ENCODE measurements at regions not wholly inside any gene's neighbourhood (a gene's known extent, or its start where the extent isn't known, plus 50 kb on each side); places are given as distances from the start of the nearest gene placed in this dataset.

DNA sequence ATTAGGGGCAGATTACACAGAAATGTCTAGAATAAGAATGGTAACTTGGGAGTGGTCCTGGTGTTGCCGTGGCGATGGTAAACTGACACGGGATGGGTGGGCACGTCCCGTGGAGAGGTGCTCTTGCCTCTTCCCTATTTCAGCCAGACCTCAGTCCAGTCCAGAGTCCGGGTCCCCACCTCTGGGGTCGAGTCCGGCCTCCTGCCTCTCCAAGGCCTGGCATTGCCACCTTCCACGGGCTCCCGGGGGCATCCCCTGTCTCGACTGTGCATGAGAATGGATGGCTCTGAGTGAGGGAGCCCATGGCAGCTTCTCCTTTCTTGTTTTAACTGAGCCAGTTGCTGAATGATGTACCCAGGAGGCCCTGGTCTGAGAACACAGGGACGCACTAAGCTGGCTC is 142.3 kb downstream of the SOX1 start:
- no peak for DNase-seq (ENCODE audit: extremely low spot score)
- intact Hi-C loops (cut with DNase I), result no loop called here
- H3K4me3 ChIP-seq, result no peak overlapping the region
- no peaks in the 10 kb centered on the region for H3K9me3 ChIP-seq
- TF ChIP-seq POLR2A (IDR thresholded peaks at IDR 0.05; ENCODE audit: low read depth), result no peak
- no peak for TF ChIP-seq EP300 (IDR thresholded peaks at IDR 0.05)
- TF ChIP-seq POLR2AphosphoS5 (IDR thresholded peaks at IDR 0.05), result no peak
- no peak for TF ChIP-seq CTCF (IDR thresholded peaks at IDR 0.05)
- H3K27ac ChIP-seq (replicated peaks in 1 of 4), result no peak overlapping the region
- peaks cover 0 to 68% (median 4%) of the 10 kb centered on the region in 4 donors for H3K27me3 ChIP-seq
- no peaks in the 10 kb centered on the region for H3K36me3 ChIP-seq
- H3K4me1 ChIP-seq, result peaks cover 0 to 13% (median 4%) of the 10 kb centered on the region in 4 donors
- WGBS, result 81% methylated on average over 8 of the region's 12 CpGs

GRCh38 chr13:112209711-112210110 is 142.8 kb downstream of the SOX1 start:
- TF ChIP-seq POLR2AphosphoS5 (IDR thresholded peaks at IDR 0.05) (no peak), EP300 (IDR thresholded peaks at IDR 0.05) (no peak), CTCF (IDR thresholded peaks at IDR 0.05) (no peak), POLR2A (IDR thresholded peaks at IDR 0.05; ENCODE audit: low read depth) (no peak)
- no peak for DNase-seq (ENCODE audit: extremely low spot score)
- 89% methylated on average over 5 of the region's 9 CpGs for WGBS
- Histone ChIP-seq H3K27me3 (peaks cover 0 to 68% (median 4%) of the 10 kb centered on the region in 4 donors), H3K9me3 (no peaks in the 10 kb centered on the region), H3K36me3 (no peaks in the 10 kb centered on the region), H3K4me1 (peaks cover 0 to 9% (median 3%) of the 10 kb centered on the region in 4 donors), H3K4me3 (no peak overlapping the region), H3K27ac (replicated peaks in 1 of 4) (no peak overlapping the region)
- intact Hi-C loops (cut with DNase I), result no loop called here

GRCh38 chr13:112210371-112210770 is 143.4 kb downstream of the SOX1 start:
- Histone ChIP-seq H3K36me3 (no peaks in the 10 kb centered on the region), H3K4me3 (no peak overlapping the region), H3K4me1 (peaks cover 0 to 2% (median 0%) of the 10 kb centered on the region in 4 donors), H3K27me3 (peaks cover 0 to 65% (median under 1%) of the 10 kb centered on the region in 4 donors), H3K27ac (replicated peaks in 1 of 4) (no peak overlapping the region), H3K9me3 (no peaks in the 10 kb centered on the region)
- intact Hi-C loops (cut with DNase I), result no loop called here
- WGBS, result 63% methylated on average over 10 of the region's 11 CpGs
- TF ChIP-seq POLR2A (IDR thresholded peaks at IDR 0.05; ENCODE audit: low read depth) (no peak), EP300 (IDR thresholded peaks at IDR 0.05) (no peak), CTCF (IDR thresholded peaks at IDR 0.05) (no peak), POLR2AphosphoS5 (IDR thresholded peaks at IDR 0.05) (no peak)
- DNase-seq (ENCODE audit: extremely low spot score), result no peak

- Histone ChIP-seq H3K27ac (replicated peaks in 1 of 4) (no peak overlapping the region), H3K4me1 (no peaks in the 10 kb centered on the region), H3K36me3 (no peaks in the 10 kb centered on the region), H3K27me3 (peaks cover 0 to 59% (median 0%) of the 10 kb centered on the region in 4 donors), H3K4me3 (no peak overlapping the region), H3K9me3 (no peaks in the 10 kb centered on the region)
- no peak for DNase-seq (ENCODE audit: extremely low spot score)
- TF ChIP-seq POLR2A (IDR thresholded peaks at IDR 0.05; ENCODE audit: low read depth), result no peak
- no peak for TF ChIP-seq POLR2AphosphoS5 (IDR thresholded peaks at IDR 0.05)
- TF ChIP-seq EP300 (IDR thresholded peaks at IDR 0.05), result no peak
- no peak for TF ChIP-seq CTCF (IDR thresholded peaks at IDR 0.05)
- intact Hi-C loops (cut with DNase I), result no loop called here
- 81% methylated on average over 5 of the region's 5 CpGs for WGBS
Measured at GRCh38 chr13:112212533-112212932, 145.6 kb downstream of the SOX1 start.

Measured in esophagus muscularis mucosa (tissue), 4 donors.